Lung microvascular endothelial cell (primary cell): ENCODE measurements at regions not wholly inside any gene's neighbourhood (a gene's known extent, or its start where the extent isn't known, plus 50 kb on each side); places are given as distances from the start of the nearest gene placed in this dataset.
"Not testable (repeated sequence)": the region's sequence is repeated elsewhere in the genome, so short reads cannot be mapped to it uniquely, and the experiment has no call there.

Source experiments
- DNase-seq, 2 donors: peaks; one replicate each; pipeline versions ENCODE4 v3.0.0 to v3.0.0-alpha.2; 2010; ENCODE audit warnings: low read depth in 2 of 2

- DNase-seq: no peak
Measured at GRCh38 chr10:84846658-84847316, 518.4 kb downstream of the CCSER2 start.

- DNase-seq: no peak
Measured at GRCh38 chr10:84848967-84849366, 520.6 kb downstream of the CCSER2 start.

DNA sequence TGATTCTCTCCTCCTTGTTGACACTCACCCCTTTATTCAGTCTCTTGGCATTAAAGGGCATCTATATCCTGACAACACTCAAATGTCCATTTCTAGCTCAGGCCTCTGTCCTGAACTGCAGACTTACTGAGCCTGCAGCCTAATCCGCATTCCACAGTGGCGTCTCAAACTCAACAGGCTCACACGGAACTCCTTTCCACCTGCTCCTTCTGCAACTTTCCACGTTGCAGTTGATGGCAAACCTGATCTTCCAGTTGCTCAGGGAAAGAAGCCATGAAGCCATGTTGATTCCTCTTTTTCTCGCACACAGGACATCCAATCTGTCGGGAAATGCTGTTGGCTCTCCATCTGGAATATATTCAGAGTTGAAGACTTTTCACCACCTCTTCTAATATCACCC lies 522.4 kb downstream of the CCSER2 start:
- no peak for DNase-seq

GRCh38 chr10:84854439-84854838 lies 526.0 kb downstream of the CCSER2 start:
- no peak for DNase-seq

DNA sequence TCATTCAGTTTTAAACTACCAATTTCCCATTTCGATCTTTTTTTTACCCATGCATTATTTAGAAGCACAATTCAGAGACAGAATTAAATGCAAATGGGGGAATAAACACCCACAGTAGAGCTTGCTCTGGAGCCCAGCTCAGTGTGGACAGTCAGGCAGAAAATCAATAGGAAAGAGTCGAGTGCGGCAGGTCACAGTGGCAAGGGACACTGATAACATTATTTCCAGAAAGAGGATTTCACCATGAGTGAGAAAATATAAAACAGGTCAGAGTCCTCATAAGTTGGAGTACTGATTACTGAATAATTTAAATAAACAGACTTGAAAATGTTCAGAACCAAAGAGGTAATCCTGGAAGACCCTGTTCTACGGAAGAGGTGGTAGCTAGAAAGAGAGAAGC lies 532.5 kb downstream of the CCSER2 start:
- no peak for DNase-seq

GRCh38 chr10:84862551-84862950 lies 534.2 kb downstream of the CCSER2 start:
- no peak for DNase-seq

- DNase-seq: no peak
Measured at GRCh38 chr10:84863675-84864074, 535.3 kb downstream of the CCSER2 start.

- DNase-seq: no peak
Measured at GRCh38 chr10:84876116-84876999, 548.0 kb downstream of the CCSER2 start.

DNA sequence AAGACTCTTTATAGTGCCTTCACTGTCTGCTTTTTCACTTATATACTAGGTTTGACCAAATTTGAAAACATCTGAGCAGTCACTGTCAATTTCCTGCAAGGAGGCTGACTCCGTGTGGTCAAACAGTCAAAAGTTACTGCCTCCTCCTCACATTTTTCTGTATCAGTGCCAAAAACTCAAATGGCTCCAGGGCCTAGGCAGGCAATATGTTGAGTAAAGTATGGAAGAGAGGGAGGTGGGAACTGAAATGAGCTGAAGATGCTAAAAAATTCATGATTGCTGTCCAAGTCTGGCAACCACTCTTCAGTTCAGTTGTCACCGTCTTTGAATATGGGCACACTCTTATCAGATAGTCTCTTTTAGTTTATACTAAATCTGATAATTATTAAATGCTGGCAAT lies 551.6 kb downstream of the CCSER2 start:
- no peak for DNase-seq

DNA sequence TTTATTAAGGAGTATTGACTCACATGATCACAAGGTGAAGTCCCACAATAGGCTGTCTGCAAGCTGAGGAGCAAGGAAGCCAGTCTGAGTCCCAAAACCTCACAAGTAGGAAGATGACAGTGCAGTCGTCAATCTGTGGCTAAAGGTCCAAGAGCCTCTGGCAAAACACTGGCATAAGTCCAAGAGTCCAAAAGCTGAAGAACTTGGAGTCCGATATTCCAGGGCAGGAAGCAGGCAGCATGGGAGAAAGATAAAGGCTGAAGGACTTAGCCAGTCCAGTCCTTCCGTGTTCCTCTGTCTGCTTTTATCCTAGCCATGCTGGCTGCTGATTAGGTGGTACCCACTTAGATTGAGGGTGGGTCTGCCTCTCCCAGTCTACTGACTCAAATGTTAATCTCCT lies 553.3 kb downstream of the CCSER2 start:
- DNase-seq: not testable (repeated sequence)

- DNase-seq: no peak
Measured at GRCh38 chr10:84890706-84891105, 562.3 kb downstream of the CCSER2 start.

GRCh38 chr10:84891631-84892030 lies 563.2 kb downstream of the CCSER2 start:
- no peak for DNase-seq

GRCh38 chr10:84895541-84895940 lies 567.2 kb downstream of the CCSER2 start:
- no peak for DNase-seq

DNA sequence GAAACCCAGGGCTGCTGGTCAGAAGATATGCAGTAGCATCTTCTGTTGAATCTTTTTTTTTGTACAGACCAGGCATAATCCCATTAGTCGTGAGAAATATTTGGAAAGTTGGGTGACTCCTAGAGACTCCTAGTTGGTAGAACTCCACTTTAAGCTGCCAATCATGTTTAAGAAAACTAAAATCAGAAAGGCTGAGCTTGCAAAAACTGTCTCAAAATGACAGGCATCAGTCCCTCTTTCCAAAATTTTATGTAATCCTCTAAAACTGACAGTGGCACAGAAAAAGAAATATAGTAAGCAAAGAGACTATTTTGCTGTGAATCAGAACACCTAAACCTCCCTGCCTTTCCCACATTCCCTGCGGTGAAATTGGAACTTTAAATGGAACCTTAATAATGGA lies 568.5 kb downstream of the CCSER2 start:
- no peak for DNase-seq

DNA sequence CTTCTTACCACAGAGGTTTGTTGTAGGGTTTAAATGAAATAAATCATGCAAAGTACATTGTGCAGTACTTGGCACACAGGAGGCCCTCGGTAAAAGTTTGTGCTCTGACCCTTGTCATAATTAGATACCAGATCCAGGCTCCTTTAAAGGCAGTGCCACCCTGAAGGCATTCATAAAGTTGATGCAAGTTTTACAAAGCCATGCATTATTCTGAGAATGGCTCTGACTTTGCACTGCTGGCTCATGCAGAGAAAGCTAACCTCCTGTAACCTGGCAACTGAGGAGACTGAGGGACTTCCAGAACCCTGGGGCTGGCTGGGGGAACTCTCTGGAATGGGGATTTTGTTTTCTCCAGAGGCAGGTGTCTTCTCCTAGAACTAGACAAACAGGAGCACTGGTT lies 570.9 kb downstream of the CCSER2 start:
- no peak for DNase-seq

GRCh38 chr10:84900141-84900540 lies 571.8 kb downstream of the CCSER2 start:
- no peak for DNase-seq

- no peak for DNase-seq
Measured at GRCh38 chr10:84901885-84902284, 573.5 kb downstream of the CCSER2 start.

DNA sequence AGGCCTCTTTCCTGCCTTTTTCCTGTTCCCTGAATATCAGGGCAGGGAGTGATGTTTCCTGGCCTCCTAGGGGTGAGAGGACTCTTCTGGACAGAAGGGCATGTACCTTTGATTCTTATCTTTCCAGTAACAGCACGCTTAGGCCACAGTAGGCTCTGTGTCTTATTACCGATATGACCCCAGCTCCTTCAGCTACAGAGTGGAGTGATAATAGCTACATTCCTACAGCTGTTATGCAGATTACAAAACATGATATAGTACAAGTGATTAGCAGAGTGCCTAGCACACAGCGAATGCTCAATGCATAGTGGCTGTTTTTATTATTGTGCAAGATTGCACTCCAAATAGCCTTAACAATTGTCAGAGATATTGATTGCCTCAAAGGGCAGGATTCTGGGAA lies 574.2 kb downstream of the CCSER2 start:
- no peak for DNase-seq

DNA sequence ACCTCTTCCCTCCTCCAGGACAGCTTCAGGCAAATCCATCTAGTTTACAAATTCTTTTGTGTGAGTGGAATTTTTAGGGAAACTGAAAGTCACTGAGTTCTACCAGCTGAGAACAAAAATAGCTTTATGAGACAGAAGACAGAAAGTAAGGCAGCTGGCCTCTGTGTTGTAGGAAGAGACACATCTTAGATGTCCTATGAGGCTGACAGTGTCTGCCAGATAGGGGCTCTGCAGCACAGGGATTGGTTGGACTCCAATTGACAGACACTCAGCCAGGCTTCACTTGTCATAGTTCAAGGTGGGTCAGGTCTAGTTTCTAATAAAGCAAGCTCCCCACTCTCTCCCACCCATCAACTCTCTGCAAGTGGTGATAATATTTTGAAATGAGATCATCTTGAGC lies 574.9 kb downstream of the CCSER2 start:
- DNase-seq: no peak

DNA sequence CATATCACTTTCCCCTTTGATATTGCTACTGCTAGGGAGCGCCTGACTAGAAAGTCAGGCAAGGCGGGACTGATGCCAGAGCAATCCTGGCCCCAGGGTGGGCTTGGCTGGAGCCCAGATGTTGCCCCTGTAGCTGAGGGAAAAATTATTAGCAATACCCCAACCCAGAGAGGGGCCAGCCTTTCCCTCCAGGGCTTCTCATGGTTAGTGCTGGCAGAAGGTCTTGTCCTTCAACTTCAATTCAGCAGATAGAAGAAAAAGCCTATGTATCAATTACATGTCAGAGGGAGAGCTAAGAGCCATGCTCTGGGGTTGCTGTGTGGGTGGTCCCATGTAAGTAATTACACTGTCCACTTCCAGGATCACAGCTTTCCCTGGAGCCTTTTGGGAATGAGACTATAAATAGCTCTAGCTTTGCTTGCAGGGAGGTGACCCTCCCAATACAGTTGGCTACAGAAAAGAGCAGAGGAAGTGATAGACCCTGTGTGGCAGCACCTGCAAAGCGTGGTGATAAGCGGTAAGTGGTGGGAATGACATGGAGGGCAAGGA lies 579.1 kb downstream of the CCSER2 start:
- DNase-seq: no peak

GRCh38 chr10:84908491-84908890 lies 580.1 kb downstream of the CCSER2 start:
- no peak for DNase-seq

GRCh38 chr10:84921701-84922100 lies 593.3 kb downstream of the CCSER2 start:
- no peak for DNase-seq

GRCh38 chr10:84924131-84924530 lies 595.7 kb downstream of the CCSER2 start:
- DNase-seq: no peak
